ENCODE measurements at regions not wholly inside any gene's neighbourhood (a gene's known extent, or its start where the extent isn't known, plus 50 kb on each side); places are given as distances from the start of the nearest gene placed in this dataset.

- TF ChIP-seq EZH2phosphoT487 (IDR thresholded peaks at IDR 0.05; ENCODE audit: borderline replicate concordance) (no peak), CTCF (conservative IDR thresholded peaks at IDR 0.05; ENCODE audit: low read length) (no peak)
These were observed 240.6 kb upstream of the KIAA1217 start for GRCh38 chr10:23968301-23968700.
